ENCODE measurements at regions not wholly inside any gene's neighbourhood (a gene's known extent, or its start where the extent isn't known, plus 50 kb on each side); places are given as distances from the start of the nearest gene placed in this dataset.
"Not testable (repeated sequence)": the region's sequence is repeated elsewhere in the genome, so short reads cannot be mapped to it uniquely, and the experiment has no call there.

DNA sequence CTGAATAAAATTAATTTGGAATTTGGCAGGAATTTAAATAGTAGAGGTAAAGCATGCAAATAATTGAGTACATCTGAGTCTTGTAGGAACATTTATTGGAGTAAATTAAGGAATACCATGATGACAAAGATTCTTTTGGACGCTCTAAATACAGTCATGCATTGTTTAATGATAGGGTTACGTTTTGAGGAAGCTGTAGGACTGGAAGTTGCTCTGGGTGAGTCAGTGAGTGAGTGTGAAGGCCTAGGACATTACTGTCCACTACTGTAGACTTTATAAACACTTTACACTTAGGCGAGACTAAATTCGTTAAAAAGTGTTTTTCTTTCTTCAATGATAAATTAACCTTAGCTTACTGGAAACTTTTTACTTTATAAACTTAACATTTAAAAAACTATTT, 113.0 kb downstream of the FAM170A start:
- H3K79me2 ChIP-seq (ENCODE audit: low read length): no peaks in the 10 kb centered on the region
- no peak overlapping the region for H3K4me2 ChIP-seq (ENCODE audit: low read depth, low read length, poor library complexity, severe bottlenecking)
- H3K36me3 ChIP-seq (ENCODE audit: insufficient read depth, low read length): no peaks in the 10 kb centered on the region
- H4K20me1 ChIP-seq (ENCODE audit: insufficient read depth, low read depth, low read length): no peaks in the 10 kb centered on the region
- no peak overlapping the region for H3K9ac ChIP-seq (ENCODE audit: low read length)
- H3K4me1 ChIP-seq (ENCODE audit: low read length): no peaks in the 10 kb centered on the region
- DNase-seq: no peak
- no peaks in the 10 kb centered on the region for H3K9me3 ChIP-seq (ENCODE audit: low read length)
- H3K27ac ChIP-seq (ENCODE audit: low read length): no peak overlapping the region
- H3K9me2 ChIP-seq (replicated peaks; ENCODE audit: insufficient read depth, low read length): no peaks in the 10 kb centered on the region
- no peaks in the 10 kb centered on the region for H3K27me3 ChIP-seq (ENCODE audit: low read length)
- H3K4me3 ChIP-seq (ENCODE audit: low read length): no peak overlapping the region
- no peak overlapping the region for H2AFZ ChIP-seq (ENCODE audit: low read length)

DNA sequence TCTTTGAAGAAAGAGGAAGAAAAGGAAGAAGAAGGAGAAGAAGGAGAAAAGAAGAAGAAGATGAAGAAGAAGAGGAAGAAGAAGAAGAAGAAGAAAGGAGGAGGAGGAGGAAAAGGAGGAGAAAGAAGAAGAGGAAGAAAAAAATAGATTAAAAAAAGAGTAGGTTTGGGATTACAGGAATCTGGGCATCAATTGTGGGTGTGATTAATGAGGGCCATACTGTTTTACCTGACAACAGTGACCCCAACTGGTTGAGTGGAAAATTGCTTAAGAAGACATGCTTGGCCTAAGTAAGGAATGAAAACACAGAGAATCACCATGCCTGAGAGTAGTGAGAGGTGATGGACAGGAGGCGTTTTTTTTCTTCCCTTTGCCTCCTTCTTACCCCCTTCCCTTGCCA, 114.6 kb downstream of the FAM170A start:
- Histone ChIP-seq H3K9me3 (ENCODE audit: low read length) (no peaks in the 10 kb centered on the region), H2AFZ (ENCODE audit: low read length) (no peak overlapping the region), H3K27me3 (ENCODE audit: low read length) (no peaks in the 10 kb centered on the region), H3K79me2 (ENCODE audit: low read length) (no peaks in the 10 kb centered on the region), H3K4me3 (ENCODE audit: low read length) (no peak overlapping the region), H3K27ac (ENCODE audit: low read length) (no peak overlapping the region), H3K9ac (ENCODE audit: low read length) (no peak overlapping the region), H4K20me1 (ENCODE audit: insufficient read depth, low read depth, low read length) (no peaks in the 10 kb centered on the region), H3K36me3 (ENCODE audit: insufficient read depth, low read length) (no peaks in the 10 kb centered on the region), H3K9me2 (replicated peaks; ENCODE audit: insufficient read depth, low read length) (no peaks in the 10 kb centered on the region), H3K4me2 (ENCODE audit: low read depth, low read length, poor library complexity, severe bottlenecking) (no peak overlapping the region), H3K4me1 (ENCODE audit: low read length) (no peaks in the 10 kb centered on the region)
- peak; percentile 78 for DNase-seq

DNA sequence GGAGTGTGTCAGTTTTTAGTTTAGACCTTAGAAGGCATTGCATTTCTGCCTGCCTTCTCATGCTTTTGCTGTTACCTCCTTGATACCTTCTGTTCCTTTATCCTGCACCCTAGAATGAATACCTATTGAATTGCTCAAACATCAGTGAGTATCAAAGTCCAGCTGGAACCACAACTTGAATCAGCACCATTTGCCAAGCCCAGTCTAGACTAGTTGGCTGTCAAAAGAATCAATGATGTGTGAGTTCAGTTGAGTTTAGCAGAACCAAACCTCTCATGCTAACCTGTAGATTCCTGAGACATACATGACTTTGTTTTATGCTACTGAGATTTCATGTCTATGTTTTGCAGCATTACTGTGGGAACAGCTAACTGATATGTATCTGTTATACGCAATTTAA, 116.6 kb downstream of the FAM170A start:
- Histone ChIP-seq H3K27me3 (ENCODE audit: low read length) (no peaks in the 10 kb centered on the region), H4K20me1 (ENCODE audit: insufficient read depth, low read depth, low read length) (no peaks in the 10 kb centered on the region), H3K9ac (ENCODE audit: low read length) (no peak overlapping the region), H3K9me3 (ENCODE audit: low read length) (no peaks in the 10 kb centered on the region), H3K4me3 (ENCODE audit: low read length) (no peak overlapping the region), H3K9me2 (replicated peaks; ENCODE audit: insufficient read depth, low read length) (no peaks in the 10 kb centered on the region), H3K4me2 (ENCODE audit: low read depth, low read length, poor library complexity, severe bottlenecking) (no peak overlapping the region), H3K4me1 (ENCODE audit: low read length) (no peaks in the 10 kb centered on the region), H2AFZ (ENCODE audit: low read length) (no peak overlapping the region), H3K79me2 (ENCODE audit: low read length) (no peaks in the 10 kb centered on the region), H3K36me3 (ENCODE audit: insufficient read depth, low read length) (no peaks in the 10 kb centered on the region), H3K27ac (ENCODE audit: low read length) (no peak overlapping the region)
- DNase-seq: no peak

DNA sequence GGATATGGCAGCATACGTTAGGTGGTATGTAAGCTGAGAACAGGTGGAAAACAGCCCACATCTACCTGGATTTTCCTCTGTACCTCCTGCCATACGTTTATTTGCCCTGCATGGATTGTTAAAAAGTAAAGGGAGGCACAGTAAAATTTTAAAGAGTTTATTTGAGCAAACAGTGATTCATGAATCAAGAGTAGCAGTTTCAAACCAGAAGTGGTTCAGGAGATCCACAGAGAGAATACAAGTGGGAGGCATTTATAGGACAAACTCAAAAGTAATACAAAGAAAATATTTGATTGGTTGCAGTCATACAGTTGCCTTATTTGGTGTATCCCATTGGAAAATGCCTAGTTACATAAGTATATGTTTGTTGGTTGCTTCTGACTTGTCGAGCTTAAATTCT, 117.6 kb downstream of the FAM170A start:
- no peak overlapping the region for H3K9ac ChIP-seq (ENCODE audit: low read length)
- H3K27me3 ChIP-seq (ENCODE audit: low read length): no peaks in the 10 kb centered on the region
- no peak overlapping the region for H3K27ac ChIP-seq (ENCODE audit: low read length)
- no peaks in the 10 kb centered on the region for H3K79me2 ChIP-seq (ENCODE audit: low read length)
- no peaks in the 10 kb centered on the region for H3K36me3 ChIP-seq (ENCODE audit: insufficient read depth, low read length)
- no peaks in the 10 kb centered on the region for H3K9me3 ChIP-seq (ENCODE audit: low read length)
- H4K20me1 ChIP-seq (ENCODE audit: insufficient read depth, low read depth, low read length): no peaks in the 10 kb centered on the region
- no peak overlapping the region for H2AFZ ChIP-seq (ENCODE audit: low read length)
- no peaks in the 10 kb centered on the region for H3K9me2 ChIP-seq (replicated peaks; ENCODE audit: insufficient read depth, low read length)
- H3K4me2 ChIP-seq (ENCODE audit: low read depth, low read length, poor library complexity, severe bottlenecking): no peak overlapping the region
- H3K4me1 ChIP-seq (ENCODE audit: low read length): no peaks in the 10 kb centered on the region
- no peak overlapping the region for H3K4me3 ChIP-seq (ENCODE audit: low read length)
- no peak for DNase-seq

DNA sequence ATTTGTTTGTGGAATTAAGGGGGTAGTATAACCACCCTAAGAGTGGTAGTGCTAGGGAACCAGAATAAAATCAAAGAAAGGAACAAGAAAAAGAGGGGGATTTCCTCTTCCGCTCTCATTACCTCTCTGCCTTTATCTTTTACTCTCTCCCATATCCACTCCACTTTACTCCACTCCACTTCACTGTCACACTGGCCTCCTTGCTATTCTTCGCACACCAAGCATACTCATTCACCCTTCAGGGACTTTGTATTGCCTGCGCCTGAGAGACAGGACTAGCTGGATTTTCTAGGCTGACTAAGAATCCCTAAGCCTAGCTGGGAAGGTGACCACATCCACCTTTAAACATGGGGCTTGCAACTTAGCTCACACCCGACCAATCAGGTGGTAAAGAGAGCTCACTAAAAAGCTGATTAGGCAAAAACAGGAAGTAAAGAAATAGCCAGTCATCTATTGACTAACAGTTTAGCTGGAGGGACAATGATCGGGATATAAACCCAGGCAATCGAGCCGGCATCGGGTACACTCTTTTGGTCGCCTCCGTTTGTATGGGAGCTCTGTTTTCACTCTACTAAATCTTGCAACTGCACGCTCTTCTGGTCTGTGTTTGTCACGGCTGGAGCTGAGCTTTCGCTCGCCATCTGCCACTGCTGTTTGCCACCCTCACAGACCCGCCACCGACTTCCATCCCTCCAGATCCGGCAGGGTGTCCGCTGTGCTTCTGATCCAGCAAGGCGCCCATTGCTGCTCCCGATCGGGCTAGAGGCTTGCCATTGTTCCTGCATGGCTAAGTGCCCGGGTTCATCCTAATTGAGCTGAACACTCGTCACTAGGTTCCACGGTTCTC, 121.8 kb downstream of the FAM170A start:
- Histone ChIP-seq H2AFZ (ENCODE audit: low read length) (no peak overlapping the region), H3K4me2 (ENCODE audit: low read depth, low read length, poor library complexity, severe bottlenecking) (no peak overlapping the region)

DNA sequence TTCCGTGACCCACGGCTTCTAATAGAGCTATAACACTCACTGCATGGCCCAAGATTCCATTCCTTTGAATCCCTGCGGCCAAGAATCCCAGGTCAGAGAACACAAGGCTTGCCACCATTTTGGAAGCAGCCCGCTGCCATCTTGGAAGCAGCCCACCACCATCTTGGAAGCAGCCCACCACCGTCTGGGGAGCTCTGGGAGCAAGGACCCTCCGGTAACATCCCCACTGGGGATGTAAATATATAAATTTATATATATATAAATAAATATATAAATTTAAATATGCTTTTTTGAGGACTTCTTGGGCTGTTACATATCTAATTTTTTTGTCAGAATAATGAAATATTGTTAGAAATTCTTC, 122.4 kb downstream of the FAM170A start:
- no peak overlapping the region for H3K4me2 ChIP-seq (ENCODE audit: low read depth, low read length, poor library complexity, severe bottlenecking)
- H2AFZ ChIP-seq (ENCODE audit: low read length): no peak overlapping the region
- no peaks in the 10 kb centered on the region for H3K9me2 ChIP-seq (replicated peaks; ENCODE audit: insufficient read depth, low read length)
- no peak for DNase-seq
- H3K79me2 ChIP-seq (ENCODE audit: low read length): no peaks in the 10 kb centered on the region
- H3K36me3 ChIP-seq (ENCODE audit: insufficient read depth, low read length): no peaks in the 10 kb centered on the region
- no peaks in the 10 kb centered on the region for H3K4me1 ChIP-seq (ENCODE audit: low read length)
- H3K27me3 ChIP-seq (ENCODE audit: low read length): no peaks in the 10 kb centered on the region
- no peak overlapping the region for H3K9ac ChIP-seq (ENCODE audit: low read length)
- no peaks in the 10 kb centered on the region for H3K9me3 ChIP-seq (ENCODE audit: low read length)
- no peak overlapping the region for H3K4me3 ChIP-seq (ENCODE audit: low read length)
- no peak overlapping the region for H3K27ac ChIP-seq (ENCODE audit: low read length)
- no peaks in the 10 kb centered on the region for H4K20me1 ChIP-seq (ENCODE audit: insufficient read depth, low read depth, low read length)

More for the DNA sequence above, 121.8 kb downstream of the FAM170A start:
- no peaks in the 10 kb centered on the region for H3K27me3 ChIP-seq (ENCODE audit: low read length)
- no peaks in the 10 kb centered on the region for H3K9me2 ChIP-seq (replicated peaks; ENCODE audit: insufficient read depth, low read length)
- DNase-seq: no peak
- no peaks in the 10 kb centered on the region for H3K9me3 ChIP-seq (ENCODE audit: low read length)
- H3K27ac ChIP-seq (ENCODE audit: low read length): no peak overlapping the region
- no peak overlapping the region for H3K4me3 ChIP-seq (ENCODE audit: low read length)
- H3K9ac ChIP-seq (ENCODE audit: low read length): no peak overlapping the region
- H4K20me1 ChIP-seq (ENCODE audit: insufficient read depth, low read depth, low read length): no peaks in the 10 kb centered on the region
- no peaks in the 10 kb centered on the region for H3K79me2 ChIP-seq (ENCODE audit: low read length)
- no peaks in the 10 kb centered on the region for H3K4me1 ChIP-seq (ENCODE audit: low read length)
- H3K36me3 ChIP-seq (ENCODE audit: insufficient read depth, low read length): no peaks in the 10 kb centered on the region

DNA sequence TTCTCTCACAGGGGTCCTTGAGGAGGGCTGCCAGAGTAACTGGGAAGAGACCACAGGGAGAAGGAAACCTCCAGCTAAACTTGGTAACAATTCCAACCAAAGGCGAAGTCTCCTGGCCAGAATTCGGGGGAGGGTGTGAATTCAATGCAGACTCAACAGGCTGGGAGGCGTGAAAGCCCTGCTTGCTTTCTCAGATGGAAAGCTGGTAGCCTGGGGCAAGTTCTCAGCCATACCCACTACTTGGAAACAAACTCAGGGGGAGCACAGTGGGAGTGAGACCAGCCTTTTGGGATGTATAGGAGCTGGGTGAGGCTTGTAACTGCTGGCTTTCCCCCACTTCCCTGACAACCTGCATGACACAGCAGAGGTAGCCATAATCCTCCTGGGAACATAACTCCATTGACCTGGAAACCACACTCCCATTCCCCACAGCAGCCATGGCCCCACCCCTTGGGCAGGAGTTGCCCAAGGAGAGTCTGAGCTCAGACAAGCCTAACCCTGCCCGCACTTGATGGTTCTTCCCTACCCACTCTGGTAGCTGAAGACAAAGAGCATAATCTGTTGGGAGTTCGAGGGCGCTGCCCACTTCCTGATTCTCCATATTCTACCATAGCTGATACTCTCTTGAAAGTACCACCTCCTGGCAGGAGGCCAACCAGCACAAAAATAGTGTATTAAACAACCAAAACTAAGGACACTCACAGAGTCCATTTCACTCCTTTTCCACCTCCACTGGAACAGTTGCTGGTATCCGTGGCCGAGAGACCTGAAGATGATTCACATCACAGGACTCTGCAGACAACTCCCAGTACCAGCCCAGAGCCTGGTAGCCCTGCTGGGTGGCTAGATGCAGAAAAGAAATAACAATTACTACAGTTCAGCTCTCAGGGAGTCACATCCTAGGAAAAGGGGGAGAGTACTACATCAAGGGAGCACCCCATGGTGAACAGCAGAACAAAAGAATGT, 123.8 kb downstream of the FAM170A start:
- Histone ChIP-seq H3K27me3 (ENCODE audit: low read length) (no peaks in the 10 kb centered on the region), H3K9me2 (replicated peaks; ENCODE audit: insufficient read depth, low read length) (no peaks in the 10 kb centered on the region), H3K4me1 (ENCODE audit: low read length) (no peaks in the 10 kb centered on the region), H3K4me3 (ENCODE audit: low read length) (no peak overlapping the region), H3K27ac (ENCODE audit: low read length) (no peak overlapping the region), H3K9ac (ENCODE audit: low read length) (no peak overlapping the region), H4K20me1 (ENCODE audit: insufficient read depth, low read depth, low read length) (no peaks in the 10 kb centered on the region), H3K4me2 (ENCODE audit: low read depth, low read length, poor library complexity, severe bottlenecking) (no peak overlapping the region), H3K36me3 (ENCODE audit: insufficient read depth, low read length) (no peaks in the 10 kb centered on the region), H3K79me2 (ENCODE audit: low read length) (no peaks in the 10 kb centered on the region), H2AFZ (ENCODE audit: low read length) (no peak overlapping the region), H3K9me3 (ENCODE audit: low read length) (no peaks in the 10 kb centered on the region)
- DNase-seq: no peak

DNA sequence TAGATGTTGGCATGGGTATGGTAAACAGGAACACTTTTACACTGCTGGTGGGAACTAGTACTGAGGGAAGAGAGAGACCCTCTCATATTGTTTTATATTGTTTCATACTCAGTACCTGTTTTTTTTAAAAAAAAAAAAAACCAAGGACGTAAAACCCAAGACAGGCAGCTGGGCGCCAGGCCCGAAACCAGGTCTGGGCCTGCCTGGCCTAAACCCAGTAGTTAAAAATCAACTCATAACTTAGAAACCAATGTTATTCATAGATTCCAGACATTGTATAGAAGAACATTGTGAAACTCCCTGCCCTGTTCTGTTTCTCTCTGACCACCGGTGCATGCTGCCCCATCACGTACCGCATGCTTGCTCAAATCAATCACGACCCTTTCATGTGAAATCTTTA, 125.5 kb downstream of the FAM170A start:
- DNase-seq; H3K9me3 ChIP-seq (ENCODE audit: low read length); H3K4me3 ChIP-seq (ENCODE audit: low read length); H3K4me2 ChIP-seq (ENCODE audit: low read depth, low read length, poor library complexity, severe bottlenecking); H3K27me3 ChIP-seq (ENCODE audit: low read length); H3K36me3 ChIP-seq (ENCODE audit: insufficient read depth, low read length); H3K9ac ChIP-seq (ENCODE audit: low read length); H4K20me1 ChIP-seq (ENCODE audit: insufficient read depth, low read depth, low read length); H3K27ac ChIP-seq (ENCODE audit: low read length); H3K4me1 ChIP-seq (ENCODE audit: low read length); H3K9me2 ChIP-seq (replicated peaks; ENCODE audit: insufficient read depth, low read length); H3K79me2 ChIP-seq (ENCODE audit: low read length); H2AFZ ChIP-seq (ENCODE audit: low read length): not testable (repeated sequence)

All from Karpas-422 (cell line).